ENCODE measurements at regions not wholly inside any gene's neighbourhood (a gene's known extent, or its start where the extent isn't known, plus 50 kb on each side); places are given as distances from the start of the nearest gene placed in this dataset.

- TF ChIP-seq CTCF (IDR thresholded peaks at IDR 0.05) (no peak), EZH2 (IDR thresholded peaks at IDR 0.05; ENCODE audit: borderline replicate concordance, insufficient read depth, low read depth, low read length, poor library complexity, severe bottlenecking) (no peak)
Measured at GRCh38 chr2:16760426-16760825, 94.8 kb upstream of the CYRIA start.
